ENCODE measurements at regions not wholly inside any gene's neighbourhood (a gene's known extent, or its start where the extent isn't known, plus 50 kb on each side); places are given as distances from the start of the nearest gene placed in this dataset.

GRCh38 chr4:123603165-123603564 lies 206.6 kb downstream of the SPRY1 start:
- TF ChIP-seq CTCF (conservative IDR thresholded peaks at IDR 0.05), result no peak
- no peak for TF ChIP-seq ZFX (IDR thresholded peaks at IDR 0.05)
